ENCODE measurements at regions not wholly inside any gene's neighbourhood (a gene's known extent, or its start where the extent isn't known, plus 50 kb on each side); places are given as distances from the start of the nearest gene placed in this dataset.

DNA sequence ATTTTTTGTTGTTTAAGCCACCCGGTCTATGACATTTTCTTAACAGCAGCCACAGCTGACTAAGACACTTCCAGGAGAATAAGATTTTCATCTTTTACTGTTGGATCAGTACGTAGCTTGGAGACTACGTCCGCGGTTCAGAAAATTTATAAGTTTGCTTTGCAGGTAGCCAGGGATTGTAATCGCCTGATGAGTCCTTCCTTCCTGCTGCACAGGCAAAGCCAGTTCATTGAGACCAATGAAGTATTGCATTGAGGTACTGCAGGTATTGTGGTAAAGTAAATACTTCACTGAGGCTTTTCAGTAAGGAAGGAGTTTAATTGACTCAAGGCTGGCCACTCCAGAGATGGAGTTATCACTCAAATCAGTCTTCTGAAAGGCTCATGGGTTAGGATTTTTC lies 269.4 kb upstream of the ELAC2 start:
- intact Hi-C loops (cut with micrococcal nuclease; ENCODE audit: unreplicated experiment): no loop called here
- CTCF ChIA-PET: no interaction called here
- H3K4me1 ChIP-seq (ENCODE audit: insufficient read depth, low read length, poor library complexity, severe bottlenecking): no peaks in the 10 kb centered on the region
- no peaks in the 10 kb centered on the region for H3K27me3 ChIP-seq (replicated peaks; ENCODE audit: insufficient read depth, low read depth, low read length, poor library complexity)
- no peak for TF ChIP-seq EZH2 (IDR thresholded peaks at IDR 0.05; ENCODE audit: borderline replicate concordance, low read depth, low read length, poor library complexity, severe bottlenecking)
- TF ChIP-seq, protein P1, sequence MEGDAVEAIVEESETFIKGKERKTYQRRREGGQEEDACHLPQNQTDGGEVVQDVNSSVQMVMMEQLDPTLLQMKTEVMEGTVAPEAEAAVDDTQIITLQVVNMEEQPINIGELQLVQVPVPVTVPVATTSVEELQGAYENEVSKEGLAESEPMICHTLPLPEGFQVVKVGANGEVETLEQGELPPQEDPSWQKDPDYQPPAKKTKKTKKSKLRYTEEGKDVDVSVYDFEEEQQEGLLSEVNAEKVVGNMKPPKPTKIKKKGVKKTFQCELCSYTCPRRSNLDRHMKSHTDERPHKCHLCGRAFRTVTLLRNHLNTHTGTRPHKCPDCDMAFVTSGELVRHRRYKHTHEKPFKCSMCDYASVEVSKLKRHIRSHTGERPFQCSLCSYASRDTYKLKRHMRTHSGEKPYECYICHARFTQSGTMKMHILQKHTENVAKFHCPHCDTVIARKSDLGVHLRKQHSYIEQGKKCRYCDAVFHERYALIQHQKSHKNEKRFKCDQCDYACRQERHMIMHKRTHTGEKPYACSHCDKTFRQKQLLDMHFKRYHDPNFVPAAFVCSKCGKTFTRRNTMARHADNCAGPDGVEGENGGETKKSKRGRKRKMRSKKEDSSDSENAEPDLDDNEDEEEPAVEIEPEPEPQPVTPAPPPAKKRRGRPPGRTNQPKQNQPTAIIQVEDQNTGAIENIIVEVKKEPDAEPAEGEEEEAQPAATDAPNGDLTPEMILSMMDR (conservative IDR thresholded peaks at IDR 0.05; ENCODE audit: low read depth, low read length): no peak
- H3K9me3 ChIP-seq (ENCODE audit: low read depth, low read length, poor library complexity, severe bottlenecking): peaks cover 17% of the 10 kb centered on the region
- POLR2A ChIA-PET (ENCODE audit: low non-redundant PET): no interaction called here
- H3K36me3 ChIP-seq (ENCODE audit: insufficient read depth, low read length, poor library complexity, severe bottlenecking): no peaks in the 10 kb centered on the region
- no peak for DNase-seq (ENCODE audit: low spot score)
- H3K27ac ChIP-seq (ENCODE audit: low read depth, low read length, poor library complexity, severe bottlenecking): no peak overlapping the region
- no TSS peak for BruUV-seq (replicated peaks)
- no peak overlapping the region for H3K4me3 ChIP-seq (ENCODE audit: low read depth, low read length, poor library complexity, severe bottlenecking)

DNA sequence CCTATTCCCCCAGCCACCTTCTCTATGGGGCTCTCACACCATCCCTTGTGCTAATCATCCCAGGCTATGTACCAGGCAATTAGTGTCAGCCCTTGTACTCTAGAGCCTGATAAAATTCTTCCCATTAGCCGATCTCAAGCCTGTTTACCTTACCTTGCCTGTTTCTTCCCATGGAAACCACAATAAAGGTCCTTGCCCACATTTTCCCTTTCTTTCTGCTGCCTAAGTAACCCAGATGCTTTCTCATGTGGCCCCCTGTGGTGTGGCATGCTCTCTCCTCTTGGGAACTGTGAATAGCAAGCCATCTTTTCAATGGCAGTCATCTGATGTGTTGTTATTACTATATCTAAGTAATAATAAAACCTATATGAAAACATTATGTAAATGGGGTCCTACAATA lies 265.8 kb upstream of the ELAC2 start:
- intact Hi-C loops (cut with micrococcal nuclease; ENCODE audit: unreplicated experiment): no loop called here
- ChIA-PET CTCF (no interaction called here), POLR2A (ENCODE audit: low non-redundant PET) (no interaction called here)
- no peaks in the 10 kb centered on the region for H3K36me3 ChIP-seq (ENCODE audit: insufficient read depth, low read length, poor library complexity, severe bottlenecking)
- TF ChIP-seq, protein P1 (conservative IDR thresholded peaks at IDR 0.05; ENCODE audit: low read depth, low read length): no peak
- no peak for TF ChIP-seq EZH2 (IDR thresholded peaks at IDR 0.05; ENCODE audit: borderline replicate concordance, low read depth, low read length, poor library complexity, severe bottlenecking)
- BruUV-seq (replicated peaks): no TSS peak
- no peaks in the 10 kb centered on the region for H3K27me3 ChIP-seq (replicated peaks; ENCODE audit: insufficient read depth, low read depth, low read length, poor library complexity)
- H3K4me3 ChIP-seq (ENCODE audit: low read depth, low read length, poor library complexity, severe bottlenecking): no peak overlapping the region
- no peak overlapping the region for H3K27ac ChIP-seq (ENCODE audit: low read depth, low read length, poor library complexity, severe bottlenecking)
- H3K9me3 ChIP-seq (ENCODE audit: low read depth, low read length, poor library complexity, severe bottlenecking): peaks cover 21% of the 10 kb centered on the region
- DNase-seq (ENCODE audit: low spot score): no peak
- H3K4me1 ChIP-seq (ENCODE audit: insufficient read depth, low read length, poor library complexity, severe bottlenecking): no peaks in the 10 kb centered on the region

DNA sequence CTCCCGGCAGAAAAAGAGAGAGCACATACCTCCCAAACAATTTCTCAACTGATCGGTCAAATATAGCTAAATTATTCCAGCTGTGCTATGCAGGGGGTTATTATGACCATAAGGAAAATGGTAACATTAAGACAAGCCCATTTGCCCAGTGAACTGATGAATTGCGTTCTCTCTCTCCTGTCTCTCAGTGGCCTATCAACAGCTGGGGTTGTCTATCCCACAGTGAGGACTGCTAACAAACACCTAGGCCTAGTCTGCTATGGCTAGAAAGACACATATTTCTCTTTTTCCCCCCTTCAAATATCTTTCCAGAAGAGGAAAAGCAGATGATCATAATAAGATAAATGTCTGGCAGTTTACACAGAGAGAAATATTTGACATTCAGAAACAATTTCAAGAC lies 263.8 kb upstream of the ELAC2 start:
- H3K4me3 ChIP-seq (ENCODE audit: low read depth, low read length, poor library complexity, severe bottlenecking): no peak overlapping the region
- no TSS peak for BruUV-seq (replicated peaks)
- peaks cover 21% of the 10 kb centered on the region for H3K9me3 ChIP-seq (ENCODE audit: low read depth, low read length, poor library complexity, severe bottlenecking)
- ChIA-PET POLR2A (ENCODE audit: low non-redundant PET) (no interaction called here), CTCF (no interaction called here)
- TF ChIP-seq, protein P1 (conservative IDR thresholded peaks at IDR 0.05; ENCODE audit: low read depth, low read length): no peak
- TF ChIP-seq EZH2 (IDR thresholded peaks at IDR 0.05; ENCODE audit: borderline replicate concordance, low read depth, low read length, poor library complexity, severe bottlenecking): no peak
- DNase-seq (ENCODE audit: low spot score): no peak
- intact Hi-C loops (cut with micrococcal nuclease; ENCODE audit: unreplicated experiment): no loop called here
- no peaks in the 10 kb centered on the region for H3K36me3 ChIP-seq (ENCODE audit: insufficient read depth, low read length, poor library complexity, severe bottlenecking)
- no peaks in the 10 kb centered on the region for H3K4me1 ChIP-seq (ENCODE audit: insufficient read depth, low read length, poor library complexity, severe bottlenecking)
- no peaks in the 10 kb centered on the region for H3K27me3 ChIP-seq (replicated peaks; ENCODE audit: insufficient read depth, low read depth, low read length, poor library complexity)
- no peak overlapping the region for H3K27ac ChIP-seq (ENCODE audit: low read depth, low read length, poor library complexity, severe bottlenecking)

All from A673 (cell line).